ENCODE measurements at regions not wholly inside any gene's neighbourhood (a gene's known extent, or its start where the extent isn't known, plus 50 kb on each side); places are given as distances from the start of the nearest gene placed in this dataset.
"Not testable (repeated sequence)": the region's sequence is repeated elsewhere in the genome, so short reads cannot be mapped to it uniquely, and the experiment has no call there.

- DNase-seq: no peak
Measured at GRCh38 chr6:128586095-128586494, 65.7 kb upstream of the PTPRK start.

GRCh38 chr6:128580224-128581110 lies 60.1 kb upstream of the PTPRK start:
- DNase-seq: no peak

- DNase-seq: not testable (repeated sequence)
Measured at GRCh38 chr6:128575254-128575653, 54.9 kb upstream of the PTPRK start.

GRCh38 chr6:128574402-128574801 lies 54.0 kb upstream of the PTPRK start:
- no peak for DNase-seq

- DNase-seq: no peak
Measured at GRCh38 chr6:128573036-128573435, 52.6 kb upstream of the PTPRK start.

GRCh38 chr6:128572294-128572693 lies 51.9 kb upstream of the PTPRK start:
- no peak for DNase-seq

- no peak for DNase-seq
Measured at GRCh38 chr6:128570680-128571063, 50.3 kb upstream of the PTPRK start.

GRCh38 chr6:128569732-128570679 lies 49.6 kb upstream of the PTPRK start:
- no peak for DNase-seq

Data from NCI-H1048 (cell line).